Erythroblast (primary cell): ENCODE measurements at regions not wholly inside any gene's neighbourhood (a gene's known extent, or its start where the extent isn't known, plus 50 kb on each side); places are given as distances from the start of the nearest gene placed in this dataset.

Experiments used
- GATA1 ChIP-seq: IDR thresholded peaks from 2 replicates; pipeline ENCODE4 v1.6.1; 2011; ENCODE audit warnings: low read depth, mild to moderate bottlenecking, control low read depth, low read length, moderate library complexity
- POLR2A ChIP-seq: IDR thresholded peaks from 2 replicates; pipeline ENCODE4 v1.6.1; 2011; ENCODE audit warnings: mild to moderate bottlenecking, low read length

- no peak for TF ChIP-seq POLR2A
- no peak for TF ChIP-seq GATA1
These were observed 208.7 kb downstream of the SOX4 start for GRCh38 chr6:21802175-21802822.
